SK-N-MC (cell line): ENCODE measurements at regions not wholly inside any gene's neighbourhood (a gene's known extent, or its start where the extent isn't known, plus 50 kb on each side); places are given as distances from the start of the nearest gene placed in this dataset.

Source experiments
- EZH2 ChIP-seq: fragments of 200-600 bp; sonication (generic); IDR thresholded peaks from one replicate; pipeline ENCODE4 v1.6.1; 2017; ENCODE audit warnings: antibody characterized with exemption
- POLR2AphosphoS5 ChIP-seq: IDR thresholded peaks from 2 replicates; pipeline ENCODE4 v1.6.1; 2012; ENCODE audit warnings: mild to moderate bottlenecking, low read depth, low read length, borderline replicate concordance

DNA sequence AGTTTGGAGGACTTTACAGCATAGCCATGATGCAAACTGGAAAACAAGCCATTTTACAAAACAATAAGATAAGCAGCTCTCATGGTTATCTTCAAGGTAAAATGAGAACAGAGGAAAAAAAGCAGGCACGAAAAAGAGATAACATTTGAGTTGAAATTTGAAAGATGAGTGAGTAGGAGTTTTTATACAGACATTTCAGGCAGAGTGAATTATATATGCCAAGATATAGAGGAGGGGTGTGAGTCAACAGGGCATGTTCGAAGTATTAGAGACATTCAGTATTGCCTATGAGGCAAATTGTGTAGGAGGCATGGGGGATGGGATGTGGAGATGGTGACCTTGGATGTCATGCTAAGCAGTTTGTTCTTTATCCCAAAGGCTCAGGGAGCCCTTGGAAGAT lies 240.5 kb upstream of the MAN1A1 start:
- no peak for TF ChIP-seq POLR2AphosphoS5
- no peak for TF ChIP-seq EZH2
